B cell (primary cell): ENCODE measurements at regions not wholly inside any gene's neighbourhood (a gene's known extent, or its start where the extent isn't known, plus 50 kb on each side); places are given as distances from the start of the nearest gene placed in this dataset.

Experiments used
- ATAC-seq: fragments of 200-7000 bp; cut with Tn5 transposase; one replicate; pipeline ENCODE4 v1.10.0; 2021; ENCODE audit warnings: low read depth, mild to moderate bottlenecking, moderate number of reproducible peaks, moderate library complexity
- CTCF ChIA-PET: fragments of 350-600 bp; sonication (Branson Sonifier 250); formaldehyde crosslinking; loops from one replicate; lab custom pipeline; 2021; ENCODE audit warnings: antibody characterized with exemption, inconsistent platforms; lab: Charles Lee
- POLR2A ChIA-PET: fragments of 350-600 bp; sonication (Branson Sonifier 250); formaldehyde crosslinking; loops from one replicate; lab custom pipeline; 2021; ENCODE audit warnings: antibody characterized with exemption; lab: Charles Lee
- DNase-seq: peaks from one replicate; pipeline ENCODE4 v3.0.0; 2013
- H2AFZ ChIP-seq: 2 replicates; pipeline ENCODE4 v1.6.1; 2012; ENCODE audit warnings: mild to moderate bottlenecking, low read depth, low read length; ENCODE audit not compliant: insufficient read depth, poor library complexity, severe bottlenecking
- H3K27ac ChIP-seq, 2 donors: 1 replicate in 1 of 2; 2 replicates in 1 of 2; pipeline ENCODE4 v1.5.1; 2012 to 2013; ENCODE audit warnings: low read length in 2 of 2, mild to moderate bottlenecking in 2 of 2, moderate library complexity in 1 of 2
- H3K27me3 ChIP-seq, 4 experiments: fragments of 200-600 bp in 1 of 4; sonication (generic) in 1 of 4; replicated peaks in 1 of 4; 1 replicate in 2 of 4; 2 replicates in 2 of 4; pipeline versions ENCODE4 v1.6.1 to v1.7.0; 2013 to 2016; ENCODE audit warnings: low read length in 3 of 4, mild to moderate bottlenecking in 2 of 4, mixed read lengths in 1 of 4, moderate library complexity in 1 of 4; ENCODE audit not compliant: insufficient read depth in 4 of 4, control insufficient read depth in 3 of 4; ENCODE audit errors: control extremely low read depth in 1 of 4
- H3K36me3 ChIP-seq, 2 experiments: replicated peaks in 1 of 2; 1 replicate in 1 of 2; 2 replicates in 1 of 2; pipeline versions ENCODE4 v1.6.1 to v1.7.1; 2013; ENCODE audit warnings: low read length in 1 of 2; ENCODE audit not compliant: insufficient read depth in 2 of 2, control insufficient read depth in 1 of 2; ENCODE audit errors: control extremely low read depth in 1 of 2, extremely low read depth in 1 of 2
- H3K4me1 ChIP-seq, 2 donors: fragments of 200-600 bp in 1 of 2; sonication (generic) in 1 of 2; 1 replicate in 1 of 2; 2 replicates in 1 of 2; pipeline versions ENCODE4 v1.5.1 to v1.6.1; 2013 to 2017; ENCODE audit warnings: low read length in 2 of 2; ENCODE audit not compliant: control insufficient read depth in 2 of 2, insufficient read depth in 2 of 2
- H3K4me2 ChIP-seq: replicated peaks from 2 replicates; pipeline ENCODE3; 2012; ENCODE audit warnings: mild to moderate bottlenecking, low read depth, low read length; ENCODE audit not compliant: poor library complexity, severe bottlenecking
- H3K4me3 ChIP-seq, 5 experiments: fragments of 200-600 bp in 1 of 5; sonication (generic) in 1 of 5; 1 replicate in 3 of 5; 2 replicates in 2 of 5; pipeline versions ENCODE4 v1.5.1 to v1.7.0; 2011 to 2016; ENCODE audit warnings: low read length in 4 of 5, mild to moderate bottlenecking in 4 of 5, low read depth in 2 of 5, control low read depth in 1 of 5, moderate library complexity in 1 of 5; ENCODE audit not compliant: insufficient read depth in 1 of 5; ENCODE audit errors: control extremely low read depth in 1 of 5, extremely low read depth in 1 of 5
- H3K79me2 ChIP-seq: fragments of 200-600 bp; sonication (generic); one replicate; pipeline ENCODE4 v1.6.0; 2016; ENCODE audit warnings: low read length; ENCODE audit not compliant: control insufficient read depth, insufficient read depth
- H3K9ac ChIP-seq: fragments of 200-600 bp; sonication (generic); 2 replicates; pipeline ENCODE4 v1.6.1; 2017; ENCODE audit warnings: mild to moderate bottlenecking, low read length, moderate library complexity
- H3K9me3 ChIP-seq, 3 donors: one replicate each; pipeline versions ENCODE4 v1.6.1 to v1.7.1; 2013; ENCODE audit warnings: low read length in 2 of 3; ENCODE audit not compliant: control insufficient read depth in 2 of 3, insufficient read depth in 1 of 3; ENCODE audit errors: control extremely low read depth in 1 of 3
- H4K20me1 ChIP-seq: 2 replicates; pipeline ENCODE4 v1.6.0; 2012; ENCODE audit warnings: mild to moderate bottlenecking, low read length; ENCODE audit not compliant: insufficient read depth, control insufficient read depth, poor library complexity, severe bottlenecking
- H3K27ac Mint-ChIP-seq: one replicate; pipeline ENCODE4 v1.8.0; 2021; ENCODE audit warnings: mixed read lengths
- H3K27me3 Mint-ChIP-seq: one replicate; pipeline ENCODE4 v1.8.0; 2021; ENCODE audit warnings: mixed read lengths
- H3K4me1 Mint-ChIP-seq: one replicate; pipeline ENCODE4 v1.8.0; 2021; ENCODE audit warnings: mixed read lengths
- H3K4me3 Mint-ChIP-seq: one replicate; pipeline ENCODE4 v1.8.0; 2021; ENCODE audit warnings: mixed read lengths
- H3K9me3 Mint-ChIP-seq: one replicate; pipeline ENCODE4 v1.8.0; 2022; ENCODE audit warnings: mixed read lengths; ENCODE audit not compliant: insufficient read depth
- CTCF ChIP-seq: fragments of 200-600 bp; IDR thresholded peaks from one replicate; pipeline ENCODE4 v1.8.0; 2022; ENCODE audit warnings: antibody characterized with exemption, mild to moderate bottlenecking
- EZH2 ChIP-seq: IDR thresholded peaks from 2 replicates; pipeline ENCODE4 v1.6.1; 2012; ENCODE audit warnings: borderline replicate concordance, low read depth, mild to moderate bottlenecking, moderate library complexity, low read length; ENCODE audit not compliant: insufficient read depth, poor library complexity, severe bottlenecking
- WGBS: methylation state at CpG from one replicate; pipeline ENCODE4 v1.1.5; 2013; ENCODE audit warnings: missing lambda C conversion rate; ENCODE audit not compliant: insufficient coverage; 5-methylcytosine and 5-hydroxymethylcytosine counted together
- intact Hi-C: fragments of 100-400 bp; cut with micrococcal nuclease; formaldehyde crosslinking; loops from one replicate; pipeline ENCODE4 v1.10.0; 2022

GRCh38 chr5:5781335-5781734 lies 358.9 kb downstream of the ICE1 start:
- no peak for TF ChIP-seq CTCF
- TF ChIP-seq EZH2: no peak
- H3K79me2 ChIP-seq: no peaks in the 10 kb centered on the region
- no peak overlapping the region for H3K27ac ChIP-seq
- H3K27ac Mint-ChIP-seq: no peak overlapping the region
- H3K9ac ChIP-seq: no peak overlapping the region
- H3K27me3 Mint-ChIP-seq: no peaks in the 10 kb centered on the region
- no peak for DNase-seq
- H3K4me2 ChIP-seq: no peak overlapping the region
- no peaks in the 10 kb centered on the region for H3K27me3 ChIP-seq
- no peaks in the 10 kb centered on the region for H3K4me1 ChIP-seq
- H3K9me3 Mint-ChIP-seq: peaks cover 4% of the 10 kb centered on the region
- peaks cover 2% of the 10 kb centered on the region for H3K4me1 Mint-ChIP-seq
- no CpG with 5 or more reads among the region's 3 CpGs for WGBS
- H3K9me3 ChIP-seq: peaks cover 0 to 2% (median under 1%) of the 10 kb centered on the region in 3 donors
- H2AFZ ChIP-seq: no peak overlapping the region
- intact Hi-C loops: no loop called here
- CTCF ChIA-PET: no interaction called here
- no peaks in the 10 kb centered on the region for H4K20me1 ChIP-seq
- no peak for ATAC-seq
- no peak overlapping the region for H3K4me3 ChIP-seq
- no peaks in the 10 kb centered on the region for H3K36me3 ChIP-seq
- POLR2A ChIA-PET: no interaction called here
- H3K4me3 Mint-ChIP-seq: no peak overlapping the region

DNA sequence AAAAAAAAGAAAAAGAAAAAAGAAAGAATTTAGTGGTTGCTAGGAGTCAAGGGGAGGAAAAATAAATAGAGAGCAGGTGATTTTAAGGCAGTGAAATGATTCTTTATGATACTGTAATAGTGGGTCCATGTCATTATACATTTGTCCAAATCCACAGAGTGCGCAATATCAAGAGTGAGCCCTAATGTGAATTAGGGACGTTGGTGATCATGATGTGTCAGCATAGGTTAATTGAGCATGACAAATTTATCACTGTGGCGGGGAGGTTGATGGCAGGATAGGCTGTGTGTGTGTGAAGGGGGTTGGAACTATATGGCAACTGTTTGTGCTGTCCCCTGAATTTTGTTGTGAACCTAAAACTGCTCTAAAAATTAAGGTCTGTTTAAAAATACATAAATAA lies 357.8 kb downstream of the ICE1 start:
- no peak overlapping the region for H2AFZ ChIP-seq
- no peak overlapping the region for H3K27ac Mint-ChIP-seq
- TF ChIP-seq EZH2 (no peak), CTCF (no peak)
- ChIA-PET POLR2A (no interaction called here), CTCF (no interaction called here)
- intact Hi-C loops: no loop called here
- no peak overlapping the region for H3K9ac ChIP-seq
- no peak overlapping the region for H3K4me3 ChIP-seq
- H3K36me3 ChIP-seq: no peaks in the 10 kb centered on the region
- H3K4me1 ChIP-seq: no peaks in the 10 kb centered on the region
- no peaks in the 10 kb centered on the region for H3K79me2 ChIP-seq
- H3K27me3 Mint-ChIP-seq: peaks cover 2% of the 10 kb centered on the region
- no peak overlapping the region for H3K4me3 Mint-ChIP-seq
- no peak for ATAC-seq
- peaks cover 0 to 4% (median 0%) of the 10 kb centered on the region in 3 donors for H3K9me3 ChIP-seq
- peaks cover 2% of the 10 kb centered on the region for H3K4me1 Mint-ChIP-seq
- H3K27ac ChIP-seq: no peak overlapping the region
- no peaks in the 10 kb centered on the region for H3K9me3 Mint-ChIP-seq
- DNase-seq: no peak
- WGBS: 83% methylated on average over 2 of the region's 3 CpGs
- no peaks in the 10 kb centered on the region for H3K27me3 ChIP-seq
- no peaks in the 10 kb centered on the region for H4K20me1 ChIP-seq
- H3K4me2 ChIP-seq: no peak overlapping the region
